Hepatocyte (in vitro differentiated cells): ENCODE measurements at regions not wholly inside any gene's neighbourhood (a gene's known extent, or its start where the extent isn't known, plus 50 kb on each side); places are given as distances from the start of the nearest gene placed in this dataset.

Source experiments
- CTCF ChIP-seq: fragments of 200-600 bp; sonication (generic); IDR thresholded peaks from 2 replicates; pipeline ENCODE4 v1.5.1; 2016; ENCODE audit warnings: antibody characterized with exemption, mild to moderate bottlenecking; ENCODE audit not compliant: poor library complexity
- EZH2 ChIP-seq: fragments of 200-600 bp; sonication (generic); IDR thresholded peaks from 2 replicates; pipeline ENCODE4 v1.6.1; 2016; ENCODE audit warnings: antibody characterized with exemption, mild to moderate bottlenecking, borderline replicate concordance
- EZH2phosphoT487 ChIP-seq: fragments of 200-600 bp; sonication (generic); IDR thresholded peaks from one replicate; pipeline ENCODE4 v1.6.1; 2018; ENCODE audit warnings: antibody characterized with exemption, mild to moderate bottlenecking, low read depth, moderate library complexity; ENCODE audit not compliant: unreplicated experiment, severe bottlenecking

GRCh38 chr10:78771808-78772455, 296.8 kb upstream of the ZMIZ1 start:
- no peak for TF ChIP-seq CTCF
- no peak for TF ChIP-seq EZH2
- TF ChIP-seq EZH2phosphoT487: no peak
